ENCODE measurements at regions not wholly inside any gene's neighbourhood (a gene's known extent, or its start where the extent isn't known, plus 50 kb on each side); places are given as distances from the start of the nearest gene placed in this dataset.

GRCh38 chr3:87982421-87982820, 76.4 kb downstream of the CGGBP1 start:
- Histone ChIP-seq H3K27ac (ENCODE audit: control insufficient read depth, insufficient read depth, low read length) (no peak overlapping the region), H3K27me3 (ENCODE audit: control insufficient read depth, extremely low read depth, insufficient read depth, low read length) (no peaks in the 10 kb centered on the region), H3K4me1 (ENCODE audit: control insufficient read depth, extremely low read depth, insufficient read depth, low read length) (no peaks in the 10 kb centered on the region), H3K4me2 (ENCODE audit: control insufficient read depth, extremely low read depth, insufficient read depth, low read depth, low read length) (no peak overlapping the region), H3K9ac (ENCODE audit: control insufficient read depth, extremely low read depth, insufficient read depth, low read length) (no peak overlapping the region), H3K4me3 (ENCODE audit: control insufficient read depth in 2 of 3, extremely low read depth in 1 of 3, insufficient read depth in 2 of 3, low read depth in 1 of 3, low read length in 3 of 3) (no peak overlapping the region), H2AFZ (ENCODE audit: control insufficient read depth, low read length) (no peak overlapping the region), H3K9me1 (ENCODE audit: control insufficient read depth, extremely low read depth, insufficient read depth, low read length) (no peaks in the 10 kb centered on the region), H4K20me1 (ENCODE audit: control insufficient read depth, extremely low read depth, insufficient read depth, low read length) (no peaks in the 10 kb centered on the region), H3K9me3 (ENCODE audit: control insufficient read depth, low read depth, low read length) (no peaks in the 10 kb centered on the region), H3K36me3 (ENCODE audit: control insufficient read depth in 2 of 2, extremely low read depth in 1 of 2, insufficient read depth in 2 of 2, low read length in 2 of 2) (no peaks in the 10 kb centered on the region), H3K79me2 (ENCODE audit: control insufficient read depth, insufficient read depth, low read length) (no peaks in the 10 kb centered on the region)
- TF ChIP-seq EZH2 (IDR thresholded peaks at IDR 0.05; ENCODE audit: low read length): no peak
- TF ChIP-seq CTCF (optimal IDR thresholded peaks at IDR 0.05 in 1 of 3, IDR thresholded peaks at IDR 0.05 in 1 of 3, conservative IDR thresholded peaks at IDR 0.05 in 1 of 3; ENCODE audit: extremely low read depth in 1 of 3, insufficient read depth in 2 of 3, low read length in 3 of 3): no peak
- FAIRE-seq (no peak), DNase-seq (ENCODE audit: low read depth, low spot score) (no peak)
- dilution Hi-C loops (cut with MboI; ENCODE audit: extremely low pct_ligation_motif_present, low sequenced_read_pairs): no loop called here

- H3K9me3 ChIP-seq (ENCODE audit: control insufficient read depth, low read depth, low read length): no peaks in the 10 kb centered on the region
- FAIRE-seq (no peak), DNase-seq (ENCODE audit: low read depth, low spot score) (no peak)
- H3K4me1 ChIP-seq (ENCODE audit: control insufficient read depth, extremely low read depth, insufficient read depth, low read length): no peaks in the 10 kb centered on the region
- H3K4me2 ChIP-seq (ENCODE audit: control insufficient read depth, extremely low read depth, insufficient read depth, low read depth, low read length): no peak overlapping the region
- no peaks in the 10 kb centered on the region for H3K79me2 ChIP-seq (ENCODE audit: control insufficient read depth, insufficient read depth, low read length)
- no peaks in the 10 kb centered on the region for H4K20me1 ChIP-seq (ENCODE audit: control insufficient read depth, extremely low read depth, insufficient read depth, low read length)
- H2AFZ ChIP-seq (ENCODE audit: control insufficient read depth, low read length): no peak overlapping the region
- dilution Hi-C loops (cut with MboI; ENCODE audit: extremely low pct_ligation_motif_present, low sequenced_read_pairs): no loop called here
- TF ChIP-seq CTCF (optimal IDR thresholded peaks at IDR 0.05 in 1 of 3, IDR thresholded peaks at IDR 0.05 in 1 of 3, conservative IDR thresholded peaks at IDR 0.05 in 1 of 3; ENCODE audit: extremely low read depth in 1 of 3, insufficient read depth in 2 of 3, low read length in 3 of 3): no peak
- no peak for TF ChIP-seq EZH2 (IDR thresholded peaks at IDR 0.05; ENCODE audit: low read length)
- H3K36me3 ChIP-seq (ENCODE audit: control insufficient read depth in 2 of 2, extremely low read depth in 1 of 2, insufficient read depth in 2 of 2, low read length in 2 of 2): no peaks in the 10 kb centered on the region
- no peak overlapping the region for H3K4me3 ChIP-seq (ENCODE audit: control insufficient read depth in 2 of 3, extremely low read depth in 1 of 3, insufficient read depth in 2 of 3, low read depth in 1 of 3, low read length in 3 of 3)
- H3K9me1 ChIP-seq (ENCODE audit: control insufficient read depth, extremely low read depth, insufficient read depth, low read length): no peaks in the 10 kb centered on the region
- no peak overlapping the region for H3K27ac ChIP-seq (ENCODE audit: control insufficient read depth, insufficient read depth, low read length)
- H3K9ac ChIP-seq (ENCODE audit: control insufficient read depth, extremely low read depth, insufficient read depth, low read length): no peak overlapping the region
- H3K27me3 ChIP-seq (ENCODE audit: control insufficient read depth, extremely low read depth, insufficient read depth, low read length): no peaks in the 10 kb centered on the region
These were observed 79.3 kb downstream of the CGGBP1 start for GRCh38 chr3:87979527-87979926.

Measured in keratinocyte (primary cell).